Nephron (organoid): ENCODE measurements at regions not wholly inside any gene's neighbourhood (a gene's known extent, or its start where the extent isn't known, plus 50 kb on each side); places are given as distances from the start of the nearest gene placed in this dataset.

Source experiments
- H3K27ac Mint-ChIP-seq, 3 experiments: 2 replicates each; pipeline ENCODE4 v1.8.0; 2020; ENCODE audit warnings: mixed read lengths in 3 of 3, mild to moderate bottlenecking in 2 of 3, moderate library complexity in 1 of 3
- H3K27me3 Mint-ChIP-seq: 2 replicates; pipeline ENCODE4 v1.8.0; 2021; ENCODE audit warnings: low read depth, mild to moderate bottlenecking, moderate library complexity, mixed read lengths
- H3K36me3 Mint-ChIP-seq: 2 replicates; pipeline ENCODE4 v1.8.0; 2020; ENCODE audit warnings: low read depth, mixed read lengths
- H3K4me1 Mint-ChIP-seq: 2 replicates; pipeline ENCODE4 v1.8.0; 2020; ENCODE audit warnings: mixed read lengths
- H3K4me3 Mint-ChIP-seq, 3 experiments: 2 replicates each; pipeline ENCODE4 v1.8.0; 2020; ENCODE audit warnings: mild to moderate bottlenecking in 3 of 3, mixed read lengths in 3 of 3, moderate library complexity in 2 of 3
- H3K9me3 Mint-ChIP-seq: 2 replicates; pipeline ENCODE4 v1.8.0; 2020; ENCODE audit warnings: mixed read lengths
- TF ChIP-seq, protein P1 (sequence below), 3 experiments: fragments of 200-600 bp; sonication (generic); IDR thresholded peaks; one replicate each; pipeline ENCODE4 v1.5.0; 2021; ENCODE audit warnings: antibody characterized with exemption in 3 of 3; ENCODE audit not compliant: unreplicated experiment in 3 of 3

- Mint-ChIP-seq H3K27ac (no peak overlapping the region), H3K36me3 (no peaks in the 10 kb centered on the region), H3K9me3 (peaks cover 2% of the 10 kb centered on the region), H3K4me1 (peaks cover 33% of the 10 kb centered on the region), H3K4me3 (no peak overlapping the region), H3K27me3 (peaks cover 4% of the 10 kb centered on the region)
- TF ChIP-seq, protein P1, sequence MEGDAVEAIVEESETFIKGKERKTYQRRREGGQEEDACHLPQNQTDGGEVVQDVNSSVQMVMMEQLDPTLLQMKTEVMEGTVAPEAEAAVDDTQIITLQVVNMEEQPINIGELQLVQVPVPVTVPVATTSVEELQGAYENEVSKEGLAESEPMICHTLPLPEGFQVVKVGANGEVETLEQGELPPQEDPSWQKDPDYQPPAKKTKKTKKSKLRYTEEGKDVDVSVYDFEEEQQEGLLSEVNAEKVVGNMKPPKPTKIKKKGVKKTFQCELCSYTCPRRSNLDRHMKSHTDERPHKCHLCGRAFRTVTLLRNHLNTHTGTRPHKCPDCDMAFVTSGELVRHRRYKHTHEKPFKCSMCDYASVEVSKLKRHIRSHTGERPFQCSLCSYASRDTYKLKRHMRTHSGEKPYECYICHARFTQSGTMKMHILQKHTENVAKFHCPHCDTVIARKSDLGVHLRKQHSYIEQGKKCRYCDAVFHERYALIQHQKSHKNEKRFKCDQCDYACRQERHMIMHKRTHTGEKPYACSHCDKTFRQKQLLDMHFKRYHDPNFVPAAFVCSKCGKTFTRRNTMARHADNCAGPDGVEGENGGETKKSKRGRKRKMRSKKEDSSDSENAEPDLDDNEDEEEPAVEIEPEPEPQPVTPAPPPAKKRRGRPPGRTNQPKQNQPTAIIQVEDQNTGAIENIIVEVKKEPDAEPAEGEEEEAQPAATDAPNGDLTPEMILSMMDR (IDR thresholded peaks at IDR 0.05; ENCODE audit: unreplicated experiment in 3 of 3), result no peak
Observed at GRCh38 chr1:181150273-181150672, 61.8 kb downstream of the IER5 start.

DNA sequence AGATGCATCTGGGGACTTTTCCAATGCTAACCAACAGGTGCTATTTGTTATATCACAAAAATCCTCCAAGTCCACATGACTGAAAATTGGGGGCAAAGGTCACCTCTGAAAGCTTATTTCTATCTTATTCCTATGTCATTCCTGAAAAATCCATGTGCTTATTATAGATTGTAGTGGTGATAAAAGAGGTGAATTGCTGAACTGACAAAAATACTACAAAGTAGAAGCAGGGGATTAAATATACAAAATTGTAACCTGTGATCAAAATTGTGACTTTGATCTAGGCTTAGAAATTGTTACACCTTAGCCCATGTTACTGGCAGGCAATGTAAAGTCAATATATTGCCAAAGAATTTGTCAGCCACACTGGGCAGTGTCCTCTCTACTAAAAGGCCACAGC is 62.3 kb downstream of the IER5 start:
- TF ChIP-seq, protein P1 (IDR thresholded peaks at IDR 0.05; ENCODE audit: unreplicated experiment in 3 of 3), result no peak
- Mint-ChIP-seq H3K4me3 (no peak overlapping the region), H3K27ac (no peak overlapping the region), H3K36me3 (no peaks in the 10 kb centered on the region), H3K9me3 (peaks cover 2% of the 10 kb centered on the region), H3K4me1 (peaks cover 33% of the 10 kb centered on the region), H3K27me3 (peaks cover 4% of the 10 kb centered on the region)

DNA sequence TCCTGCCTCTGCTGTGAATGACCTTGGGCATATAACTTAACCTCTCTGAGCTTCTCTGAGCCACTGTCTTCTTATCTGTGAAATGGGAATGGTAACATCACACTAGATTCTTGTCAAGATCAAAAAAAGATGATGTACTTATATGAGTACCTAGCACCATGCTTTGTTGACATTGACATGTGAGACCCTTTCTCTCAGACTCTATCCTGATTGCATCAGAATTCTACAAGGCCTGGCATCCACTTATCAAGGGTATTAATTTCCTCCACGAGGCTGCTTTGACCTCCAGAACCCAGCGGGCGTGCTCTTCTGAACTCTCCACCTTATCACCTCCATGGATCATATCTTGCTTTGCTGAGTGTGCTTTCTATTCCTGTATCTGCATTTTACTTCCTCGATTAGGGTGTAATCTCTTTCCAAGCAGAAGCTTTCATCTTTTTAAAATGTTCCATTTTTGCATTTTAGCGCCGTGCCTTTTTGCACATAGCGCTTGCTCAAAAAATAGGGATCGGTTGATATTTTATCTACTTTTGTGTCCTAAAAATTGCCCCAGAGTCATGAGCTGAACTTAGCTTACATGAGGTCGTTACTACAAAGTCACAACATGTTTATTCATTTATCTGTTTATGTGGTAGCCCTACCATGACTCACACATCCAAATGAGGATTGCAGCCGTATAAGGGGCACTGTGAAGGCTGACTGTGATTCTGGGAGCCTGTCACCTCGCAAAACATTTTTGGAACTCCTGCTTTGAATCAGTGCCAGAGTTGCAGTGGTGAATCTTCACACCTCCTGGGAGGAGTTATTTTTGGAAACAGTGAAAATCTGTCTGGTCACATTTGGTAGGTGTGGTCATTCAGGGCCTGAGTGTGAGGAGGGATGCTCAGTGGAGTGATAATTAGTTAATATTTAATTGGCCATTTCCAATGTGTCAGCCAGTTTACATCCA is 63.2 kb downstream of the IER5 start:
- Mint-ChIP-seq H3K36me3 (no peaks in the 10 kb centered on the region), H3K4me3 (no peak overlapping the region), H3K9me3 (no peaks in the 10 kb centered on the region), H3K27me3 (peaks cover 4% of the 10 kb centered on the region), H3K4me1 (peaks cover 33% of the 10 kb centered on the region), H3K27ac (peak overlapping the region; percentile 12 to 96 (median 21))
- TF ChIP-seq, protein P1 (IDR thresholded peaks at IDR 0.05; ENCODE audit: unreplicated experiment in 3 of 3), result no peak

DNA sequence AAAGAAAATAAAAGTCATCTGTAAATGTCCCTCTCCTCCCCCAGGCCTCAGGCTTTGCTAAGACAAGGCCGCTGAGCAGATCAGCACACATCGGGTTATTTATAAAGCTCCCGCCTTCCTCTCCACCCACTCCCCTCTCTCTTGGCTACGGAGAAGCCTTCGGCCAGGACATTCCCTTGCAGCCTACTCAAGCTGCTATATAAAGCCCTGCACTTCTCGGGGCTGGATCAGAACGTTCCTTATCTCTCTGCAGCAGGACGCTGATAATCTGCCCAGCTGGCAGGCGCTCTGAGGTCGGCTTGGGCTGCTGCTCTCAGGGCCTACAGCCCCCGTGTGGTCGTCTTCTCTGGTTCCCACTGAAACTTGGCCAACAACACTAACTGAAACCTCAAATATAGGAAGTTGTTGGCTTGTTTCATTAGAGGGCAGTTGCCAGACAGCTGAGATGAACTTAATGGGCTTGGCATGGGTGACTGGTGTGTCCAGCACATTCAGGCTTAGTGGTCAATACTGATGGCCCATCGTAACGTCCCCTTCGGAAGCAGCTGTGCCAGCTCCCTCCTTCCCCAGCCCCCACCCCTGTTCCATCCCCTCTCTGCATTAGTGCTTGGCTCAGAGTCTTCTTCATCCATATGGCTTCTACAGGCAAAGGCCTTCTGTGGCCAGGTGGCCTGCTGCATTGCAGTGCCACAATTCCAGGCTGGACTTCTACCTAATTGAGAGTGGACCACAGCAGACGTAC is 64.6 kb downstream of the IER5 start:
- Mint-ChIP-seq H3K27me3 (peaks cover 6% of the 10 kb centered on the region), H3K36me3 (no peaks in the 10 kb centered on the region), H3K4me3 (peak overlapping the region; percentile 4 to 36 (median 25)), H3K9me3 (no peaks in the 10 kb centered on the region), H3K4me1 (peaks cover 33% of the 10 kb centered on the region), H3K27ac (peak overlapping the region; percentile 83 to 96 (median 94))
- TF ChIP-seq, protein P1 (IDR thresholded peaks at IDR 0.05; ENCODE audit: unreplicated experiment in 3 of 3), result no peak

DNA sequence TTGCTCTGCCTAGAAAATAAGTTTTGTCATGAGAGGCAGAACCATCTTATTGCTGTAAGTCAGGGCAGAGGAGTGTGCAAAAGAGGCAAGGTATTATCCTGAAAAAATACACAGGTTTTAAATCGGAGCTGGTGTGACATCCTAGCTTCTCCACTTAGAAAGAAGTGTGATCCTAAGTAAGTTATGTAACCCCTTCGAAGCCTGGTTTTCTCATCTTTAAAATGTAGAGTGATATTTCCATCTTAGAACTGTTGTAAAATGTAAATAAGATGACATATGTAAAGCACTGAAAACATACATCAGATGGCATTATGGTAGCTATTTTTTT is 65.1 kb downstream of the IER5 start:
- peaks cover 11% of the 10 kb centered on the region for H3K27me3 Mint-ChIP-seq
- H3K4me3 Mint-ChIP-seq, result no peak overlapping the region
- no peaks in the 10 kb centered on the region for H3K36me3 Mint-ChIP-seq
- peaks cover 33% of the 10 kb centered on the region for H3K4me1 Mint-ChIP-seq
- H3K9me3 Mint-ChIP-seq, result no peaks in the 10 kb centered on the region
- H3K27ac Mint-ChIP-seq, result peak overlapping the region in 2 of 3 experiments; percentile 94 to 96
- TF ChIP-seq, protein P1 (IDR thresholded peaks at IDR 0.05; ENCODE audit: unreplicated experiment in 3 of 3), result no peak
